ENCODE measurements at regions not wholly inside any gene's neighbourhood (a gene's known extent, or its start where the extent isn't known, plus 50 kb on each side); places are given as distances from the start of the nearest gene placed in this dataset.

- Histone ChIP-seq H3K9ac (ENCODE audit: low read depth, low read length, poor library complexity) (no peak overlapping the region), H3K27me3 (ENCODE audit: control insufficient read depth in 3 of 3, insufficient read depth in 3 of 3, low read depth in 1 of 3, low read length in 3 of 3) (no peaks in the 10 kb centered on the region), H2BK120ac (ENCODE audit: low read depth, low read length) (no peak overlapping the region), H3K36me3 (replicated peaks in 1 of 2; ENCODE audit: control insufficient read depth in 2 of 2, insufficient read depth in 2 of 2, low read length in 2 of 2) (no peaks in the 10 kb centered on the region), H3K4me3 (ENCODE audit: low read length in 2 of 2) (no peak overlapping the region), H3K9me3 (replicated peaks in 1 of 2; ENCODE audit: control insufficient read depth in 2 of 2, insufficient read depth in 1 of 2, low read depth in 1 of 2, low read length in 2 of 2) (no peaks in the 10 kb centered on the region), H3K18ac (ENCODE audit: low read length) (no peak overlapping the region), H2BK12ac (ENCODE audit: low read length) (no peak overlapping the region), H4K8ac (ENCODE audit: low read depth, low read length) (no peak overlapping the region), H3K14ac (ENCODE audit: low read length) (no peak overlapping the region), H3K4me1 (ENCODE audit: control insufficient read depth in 2 of 2, insufficient read depth in 1 of 2, low read depth in 1 of 2, low read length in 2 of 2) (peaks cover 2 to 6% of the 10 kb centered on the region in 2 donors), H2BK15ac (ENCODE audit: low read length) (no peak overlapping the region), H3K4ac (ENCODE audit: low read length) (no peak overlapping the region), H3K79me1 (ENCODE audit: low read depth, low read length) (no peaks in the 10 kb centered on the region), H2AK5ac (ENCODE audit: low read depth, low read length) (no peak overlapping the region), H3K4me2 (ENCODE audit: insufficient read depth, low read length, poor library complexity, severe bottlenecking) (no peak overlapping the region), H3K27ac (replicated peaks; ENCODE audit: low read length) (no peak overlapping the region), H2BK5ac (ENCODE audit: low read length) (no peak overlapping the region), H3K23ac (ENCODE audit: low read depth, low read length, poor library complexity) (no peak overlapping the region), H2AFZ (ENCODE audit: low read length) (no peak overlapping the region), H4K91ac (ENCODE audit: low read depth, low read length, poor library complexity) (no peak overlapping the region)
- WGBS, 2 donors (ENCODE audit: extremely low coverage in 2 of 2, insufficient read length in 2 of 2, insufficient replicate concordance in 1 of 2) = no CpG with 5 or more reads among the region's 3 CpGs
- DNase-seq (ENCODE audit: low spot score) = no peak
Measured at GRCh38 chr2:161555826-161556225, 68.4 kb upstream of the SLC4A10 start.

- no peak overlapping the region for H3K9ac ChIP-seq (ENCODE audit: low read depth, low read length, poor library complexity)
- H2BK5ac ChIP-seq (ENCODE audit: low read length) = no peak overlapping the region
- H3K23ac ChIP-seq (ENCODE audit: low read depth, low read length, poor library complexity) = no peak overlapping the region
- H3K4me3 ChIP-seq (ENCODE audit: low read length in 2 of 2) = no peak overlapping the region
- H3K36me3 ChIP-seq (replicated peaks in 1 of 2; ENCODE audit: control insufficient read depth in 2 of 2, insufficient read depth in 2 of 2, low read length in 2 of 2) = no peaks in the 10 kb centered on the region
- WGBS, 2 donors (ENCODE audit: extremely low coverage in 2 of 2, insufficient read length in 2 of 2, insufficient replicate concordance in 1 of 2) = no CpG with 5 or more reads among the region's 2 CpGs
- H3K27ac ChIP-seq (replicated peaks; ENCODE audit: low read length) = no peak overlapping the region
- no peak overlapping the region for H3K4ac ChIP-seq (ENCODE audit: low read length)
- H3K4me1 ChIP-seq (ENCODE audit: control insufficient read depth in 2 of 2, insufficient read depth in 1 of 2, low read depth in 1 of 2, low read length in 2 of 2) = peaks cover 2 to 6% of the 10 kb centered on the region in 2 donors
- no peaks in the 10 kb centered on the region for H3K27me3 ChIP-seq (ENCODE audit: control insufficient read depth in 3 of 3, insufficient read depth in 3 of 3, low read depth in 1 of 3, low read length in 3 of 3)
- H4K8ac ChIP-seq (ENCODE audit: low read depth, low read length) = no peak overlapping the region
- H2AK5ac ChIP-seq (ENCODE audit: low read depth, low read length) = no peak overlapping the region
- no peak overlapping the region for H3K14ac ChIP-seq (ENCODE audit: low read length)
- no peak for DNase-seq (ENCODE audit: low spot score)
- no peak overlapping the region for H2BK120ac ChIP-seq (ENCODE audit: low read depth, low read length)
- H2AFZ ChIP-seq (ENCODE audit: low read length) = no peak overlapping the region
- no peaks in the 10 kb centered on the region for H3K79me1 ChIP-seq (ENCODE audit: low read depth, low read length)
- no peak overlapping the region for H2BK12ac ChIP-seq (ENCODE audit: low read length)
- H2BK15ac ChIP-seq (ENCODE audit: low read length) = no peak overlapping the region
- no peaks in the 10 kb centered on the region for H3K9me3 ChIP-seq (replicated peaks in 1 of 2; ENCODE audit: control insufficient read depth in 2 of 2, insufficient read depth in 1 of 2, low read depth in 1 of 2, low read length in 2 of 2)
- no peak overlapping the region for H4K91ac ChIP-seq (ENCODE audit: low read depth, low read length, poor library complexity)
- H3K4me2 ChIP-seq (ENCODE audit: insufficient read depth, low read length, poor library complexity, severe bottlenecking) = no peak overlapping the region
- H3K18ac ChIP-seq (ENCODE audit: low read length) = no peak overlapping the region
Measured at GRCh38 chr2:161556440-161556839, 67.8 kb upstream of the SLC4A10 start.

GRCh38 chr2:161557538-161557937, 66.7 kb upstream of the SLC4A10 start:
- no peak overlapping the region for H3K4me2 ChIP-seq (ENCODE audit: insufficient read depth, low read length, poor library complexity, severe bottlenecking)
- no peak overlapping the region for H3K4me3 ChIP-seq (ENCODE audit: low read length in 2 of 2)
- no peak overlapping the region for H2BK120ac ChIP-seq (ENCODE audit: low read depth, low read length)
- H4K91ac ChIP-seq (ENCODE audit: low read depth, low read length, poor library complexity) = no peak overlapping the region
- no peak overlapping the region for H4K8ac ChIP-seq (ENCODE audit: low read depth, low read length)
- H3K27me3 ChIP-seq (ENCODE audit: control insufficient read depth in 3 of 3, insufficient read depth in 3 of 3, low read depth in 1 of 3, low read length in 3 of 3) = no peaks in the 10 kb centered on the region
- no peak overlapping the region for H2BK15ac ChIP-seq (ENCODE audit: low read length)
- H3K14ac ChIP-seq (ENCODE audit: low read length) = no peak overlapping the region
- H3K4ac ChIP-seq (ENCODE audit: low read length) = no peak overlapping the region
- H3K9me3 ChIP-seq (replicated peaks in 1 of 2; ENCODE audit: control insufficient read depth in 2 of 2, insufficient read depth in 1 of 2, low read depth in 1 of 2, low read length in 2 of 2) = no peaks in the 10 kb centered on the region
- no peak overlapping the region for H3K23ac ChIP-seq (ENCODE audit: low read depth, low read length, poor library complexity)
- H3K4me1 ChIP-seq (ENCODE audit: control insufficient read depth in 2 of 2, insufficient read depth in 1 of 2, low read depth in 1 of 2, low read length in 2 of 2) = peaks cover 2 to 6% of the 10 kb centered on the region in 2 donors
- no peak overlapping the region for H2BK5ac ChIP-seq (ENCODE audit: low read length)
- no peak overlapping the region for H2AFZ ChIP-seq (ENCODE audit: low read length)
- H2BK12ac ChIP-seq (ENCODE audit: low read length) = no peak overlapping the region
- H3K79me1 ChIP-seq (ENCODE audit: low read depth, low read length) = no peaks in the 10 kb centered on the region
- H3K18ac ChIP-seq (ENCODE audit: low read length) = no peak overlapping the region
- WGBS, 2 donors (ENCODE audit: extremely low coverage in 2 of 2, insufficient read length in 2 of 2, insufficient replicate concordance in 1 of 2) = no CpG with 5 or more reads among the region's 1 CpG
- DNase-seq (ENCODE audit: low spot score) = no peak
- H3K9ac ChIP-seq (ENCODE audit: low read depth, low read length, poor library complexity) = no peak overlapping the region
- H3K27ac ChIP-seq (replicated peaks; ENCODE audit: low read length) = no peak overlapping the region
- no peaks in the 10 kb centered on the region for H3K36me3 ChIP-seq (replicated peaks in 1 of 2; ENCODE audit: control insufficient read depth in 2 of 2, insufficient read depth in 2 of 2, low read length in 2 of 2)
- no peak overlapping the region for H2AK5ac ChIP-seq (ENCODE audit: low read depth, low read length)

- no peak overlapping the region for H2BK5ac ChIP-seq (ENCODE audit: low read length)
- no peak for DNase-seq (ENCODE audit: low spot score)
- no peaks in the 10 kb centered on the region for H3K4me1 ChIP-seq (ENCODE audit: control insufficient read depth in 2 of 2, insufficient read depth in 1 of 2, low read depth in 1 of 2, low read length in 2 of 2)
- H2BK15ac ChIP-seq (ENCODE audit: low read length) = no peak overlapping the region
- H2AFZ ChIP-seq (ENCODE audit: low read length) = no peak overlapping the region
- H3K9me3 ChIP-seq (replicated peaks in 1 of 2; ENCODE audit: control insufficient read depth in 2 of 2, insufficient read depth in 1 of 2, low read depth in 1 of 2, low read length in 2 of 2) = no peaks in the 10 kb centered on the region
- no peaks in the 10 kb centered on the region for H3K36me3 ChIP-seq (replicated peaks in 1 of 2; ENCODE audit: control insufficient read depth in 2 of 2, insufficient read depth in 2 of 2, low read length in 2 of 2)
- H4K91ac ChIP-seq (ENCODE audit: low read depth, low read length, poor library complexity) = no peak overlapping the region
- no peak overlapping the region for H3K4me2 ChIP-seq (ENCODE audit: insufficient read depth, low read length, poor library complexity, severe bottlenecking)
- no peak overlapping the region for H3K9ac ChIP-seq (ENCODE audit: low read depth, low read length, poor library complexity)
- H3K18ac ChIP-seq (ENCODE audit: low read length) = no peak overlapping the region
- no CpG with 5 or more reads among the region's 1 CpG for WGBS, 2 donors (ENCODE audit: extremely low coverage in 2 of 2, insufficient read length in 2 of 2, insufficient replicate concordance in 1 of 2)
- no peak overlapping the region for H4K8ac ChIP-seq (ENCODE audit: low read depth, low read length)
- H2AK5ac ChIP-seq (ENCODE audit: low read depth, low read length) = no peak overlapping the region
- no peaks in the 10 kb centered on the region for H3K27me3 ChIP-seq (ENCODE audit: control insufficient read depth in 3 of 3, insufficient read depth in 3 of 3, low read depth in 1 of 3, low read length in 3 of 3)
- H2BK120ac ChIP-seq (ENCODE audit: low read depth, low read length) = no peak overlapping the region
- no peak overlapping the region for H3K4ac ChIP-seq (ENCODE audit: low read length)
- no peaks in the 10 kb centered on the region for H3K79me1 ChIP-seq (ENCODE audit: low read depth, low read length)
- H3K14ac ChIP-seq (ENCODE audit: low read length) = no peak overlapping the region
- H3K27ac ChIP-seq (replicated peaks; ENCODE audit: low read length) = no peak overlapping the region
- no peak overlapping the region for H3K4me3 ChIP-seq (ENCODE audit: low read length in 2 of 2)
- H2BK12ac ChIP-seq (ENCODE audit: low read length) = no peak overlapping the region
- H3K23ac ChIP-seq (ENCODE audit: low read depth, low read length, poor library complexity) = no peak overlapping the region
Measured at GRCh38 chr2:161564906-161565305, 59.3 kb upstream of the SLC4A10 start.
